NCI-H345 treated with DMSO at 0.1 percent for 48 hours (cell line): ENCODE measurements at regions not wholly inside any gene's neighbourhood (a gene's known extent, or its start where the extent isn't known, plus 50 kb on each side); places are given as distances from the start of the nearest gene placed in this dataset.

ENCODE experiments used
- DNase-seq: peaks from one replicate; lab custom pipeline; 2025; ENCODE audit not compliant: unreplicated experiment; lab: John Stamatoyannopoulos, UW

DNA sequence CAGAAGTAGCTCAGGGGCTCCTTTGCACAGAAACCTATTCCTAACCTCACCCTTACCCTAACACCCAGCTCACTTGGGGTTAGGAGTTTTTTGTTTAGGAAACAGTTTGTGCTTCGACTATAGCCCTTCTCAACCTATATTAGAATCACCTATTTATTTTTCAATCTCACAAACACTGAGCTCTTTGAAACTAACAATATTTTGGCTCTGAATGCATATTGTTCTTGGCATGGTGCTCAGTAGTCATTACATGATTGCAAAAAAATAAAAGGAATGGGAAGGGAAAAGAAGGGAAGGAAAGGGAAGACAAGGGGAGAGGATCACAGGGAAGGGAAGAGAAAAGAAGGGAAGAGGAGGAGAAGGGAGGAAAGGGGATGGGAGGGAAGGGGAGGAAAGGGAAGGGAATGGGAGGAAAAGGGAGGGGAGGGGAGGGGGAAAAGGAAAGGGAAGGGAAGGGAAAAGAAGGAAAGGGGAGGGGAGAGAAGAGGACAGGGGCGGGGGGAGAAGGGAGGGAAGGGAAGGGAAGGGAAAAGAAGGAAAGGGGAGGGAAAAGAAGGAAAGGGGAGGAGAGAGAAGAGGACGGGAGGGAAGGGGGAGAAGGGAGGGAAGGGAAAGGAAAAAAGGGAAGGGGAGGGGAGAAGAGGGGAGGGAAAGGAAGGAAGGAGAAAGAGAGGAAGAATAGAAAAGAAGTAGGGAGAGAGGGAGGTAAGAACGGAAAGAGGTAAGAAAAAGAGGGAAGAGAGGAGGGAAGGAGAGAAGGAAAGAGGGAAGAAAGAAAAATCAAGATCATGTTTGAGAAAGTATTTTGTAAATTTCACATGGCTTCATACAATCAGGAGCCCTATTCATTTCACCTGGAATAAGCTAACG is 484.1 kb upstream of the NFIA start:
- DNase-seq = no peak

DNA sequence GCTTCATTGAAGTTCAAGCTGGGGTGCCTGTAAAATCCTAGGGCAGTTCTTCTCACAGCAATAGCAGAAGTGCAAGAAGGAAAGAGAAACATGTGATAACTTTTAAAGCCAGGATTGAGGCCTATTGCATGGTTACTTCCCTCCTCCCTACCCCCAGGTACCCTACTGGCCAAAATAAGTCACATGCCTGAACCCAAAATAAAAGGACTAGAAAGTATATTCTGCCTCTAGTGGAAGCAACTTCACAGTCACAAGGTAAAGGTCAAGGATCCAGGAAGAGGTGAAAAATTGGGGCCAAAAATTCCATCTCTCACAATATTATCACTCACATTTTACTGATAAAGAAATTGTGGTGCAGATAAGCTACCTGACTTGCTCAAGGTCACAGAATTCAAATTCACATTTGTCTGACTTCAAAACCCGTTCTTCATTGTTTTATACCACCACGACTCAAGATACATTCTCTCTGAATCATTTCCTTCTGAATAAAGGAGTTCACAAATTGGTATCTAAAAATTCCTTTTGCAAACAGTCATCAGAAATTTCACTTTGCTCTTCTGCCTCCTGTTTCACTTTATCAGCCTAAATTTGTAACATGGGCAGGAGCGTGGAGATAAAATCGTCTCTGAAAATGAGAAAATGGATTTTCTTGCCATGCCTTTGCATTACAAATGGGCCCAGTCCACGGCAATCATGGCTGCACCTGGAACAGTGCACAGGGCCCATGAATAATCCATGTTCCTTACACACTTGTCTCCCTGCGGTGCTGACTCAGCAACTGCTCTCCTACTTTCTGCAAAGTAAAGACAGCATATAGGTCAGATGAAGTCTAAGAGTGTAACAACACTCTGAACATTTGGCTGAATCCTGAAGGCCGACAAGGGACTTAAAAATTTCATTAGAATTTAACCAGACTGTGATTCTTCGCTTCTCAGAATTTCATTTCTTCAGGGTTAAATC is 485.3 kb upstream of the NFIA start:
- no peak for DNase-seq

DNA sequence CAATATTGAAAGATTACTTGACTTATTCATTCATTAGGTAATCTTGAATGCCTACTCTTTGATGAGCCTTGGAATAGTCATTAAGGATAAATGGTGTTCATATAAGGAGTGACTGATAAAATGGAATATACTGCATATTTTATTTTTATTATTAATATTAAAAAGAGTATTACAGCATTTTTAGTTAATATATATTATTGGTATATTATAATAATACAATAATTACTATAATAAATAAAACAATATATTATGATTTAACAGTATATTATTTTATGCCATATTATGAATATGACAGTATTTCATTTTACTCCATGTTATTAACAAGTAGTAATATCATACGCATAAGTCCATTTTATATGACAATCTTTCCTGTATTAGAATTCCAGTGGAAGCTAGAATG is 490.8 kb upstream of the NFIA start:
- no peak for DNase-seq

DNA sequence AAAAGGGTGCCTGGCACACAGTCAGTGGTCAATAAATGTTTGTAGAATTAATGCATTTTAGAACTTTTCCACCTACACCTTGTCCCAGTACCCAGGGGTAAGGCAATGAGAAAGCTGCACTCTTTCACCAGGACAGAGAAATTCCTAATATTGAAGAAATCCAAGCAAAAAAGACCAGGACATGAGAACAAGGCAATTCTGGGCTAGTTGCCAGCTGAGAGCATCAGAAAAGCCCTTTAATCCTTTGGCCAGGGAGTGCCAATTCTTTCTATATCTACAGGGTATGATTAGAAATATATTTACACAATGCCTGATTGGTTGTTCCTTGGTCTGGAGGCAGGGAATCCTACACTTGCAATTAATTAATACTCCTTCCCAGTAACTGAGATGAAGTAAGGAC is 492.4 kb upstream of the NFIA start:
- DNase-seq = no peak

DNA sequence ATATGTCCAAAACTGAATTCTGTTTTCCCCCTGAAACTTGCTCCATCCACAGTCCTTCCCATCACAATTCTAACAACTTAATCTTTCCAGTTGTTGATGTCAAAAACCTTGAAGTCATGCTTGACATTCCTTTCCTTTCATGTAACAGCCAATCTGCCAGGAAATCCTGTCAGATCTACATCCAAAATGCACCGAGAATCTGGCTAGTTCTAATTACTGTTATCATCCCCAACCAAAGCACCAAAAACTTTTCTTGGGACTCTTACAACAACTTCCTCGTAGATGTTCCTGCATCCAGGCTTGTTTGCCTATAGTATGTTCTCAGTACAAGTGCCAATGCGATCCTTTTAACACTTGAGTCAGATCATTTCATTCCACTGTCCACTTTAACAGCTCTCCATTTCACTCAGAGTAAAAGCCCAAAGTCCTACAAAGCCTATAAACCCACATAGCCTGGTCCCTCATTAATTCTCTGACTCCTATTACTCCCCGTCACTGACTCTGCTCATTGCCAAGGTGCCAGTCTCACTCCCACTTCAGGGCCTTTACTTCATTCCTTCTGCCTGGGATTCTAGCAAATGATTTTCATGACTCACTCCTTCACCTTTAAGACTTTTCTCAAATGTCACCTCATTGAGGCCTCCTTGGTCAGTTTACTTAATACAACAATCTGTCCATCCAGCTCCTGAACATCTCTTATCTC is 493.2 kb upstream of the NFIA start:
- DNase-seq = no peak

DNA sequence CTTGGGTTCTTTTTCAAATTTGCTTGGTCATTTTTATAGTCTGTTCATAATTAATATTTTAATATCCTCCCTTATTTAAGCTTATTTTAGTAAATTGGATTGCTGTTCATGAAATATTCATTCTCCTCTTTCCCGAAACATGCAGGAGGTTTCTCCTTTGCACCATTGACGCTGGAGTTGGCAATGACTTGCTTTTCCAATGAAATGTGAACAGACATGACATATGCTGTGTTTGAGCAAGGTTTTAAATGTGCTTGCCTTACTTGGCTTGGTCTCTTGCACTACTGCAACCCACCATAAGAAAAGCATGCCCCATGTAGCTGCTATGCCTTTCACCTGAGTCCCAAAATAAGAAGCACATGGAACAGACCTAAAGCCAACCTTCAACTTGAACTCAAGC is 498.0 kb upstream of the NFIA start:
- no peak for DNase-seq

DNA sequence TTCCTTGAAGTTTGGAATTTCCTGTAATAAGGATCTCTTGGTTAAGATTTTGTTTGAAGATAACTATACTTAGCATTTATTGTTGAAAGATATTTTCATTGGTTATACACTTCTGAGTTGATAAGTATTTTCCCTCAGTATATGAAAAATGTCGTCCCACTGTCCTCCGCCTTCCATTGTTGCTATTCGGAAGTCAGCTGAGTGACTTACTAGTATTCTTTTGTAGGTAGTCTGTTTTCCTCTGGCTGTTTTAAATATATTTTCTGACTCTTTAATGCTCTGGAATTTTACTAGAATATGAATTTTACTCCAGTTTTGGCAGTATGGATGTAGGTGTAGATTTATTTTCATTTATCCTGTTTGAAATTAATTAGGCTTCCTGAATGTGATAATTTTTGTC is 498.7 kb upstream of the NFIA start:
- no peak for DNase-seq

DNA sequence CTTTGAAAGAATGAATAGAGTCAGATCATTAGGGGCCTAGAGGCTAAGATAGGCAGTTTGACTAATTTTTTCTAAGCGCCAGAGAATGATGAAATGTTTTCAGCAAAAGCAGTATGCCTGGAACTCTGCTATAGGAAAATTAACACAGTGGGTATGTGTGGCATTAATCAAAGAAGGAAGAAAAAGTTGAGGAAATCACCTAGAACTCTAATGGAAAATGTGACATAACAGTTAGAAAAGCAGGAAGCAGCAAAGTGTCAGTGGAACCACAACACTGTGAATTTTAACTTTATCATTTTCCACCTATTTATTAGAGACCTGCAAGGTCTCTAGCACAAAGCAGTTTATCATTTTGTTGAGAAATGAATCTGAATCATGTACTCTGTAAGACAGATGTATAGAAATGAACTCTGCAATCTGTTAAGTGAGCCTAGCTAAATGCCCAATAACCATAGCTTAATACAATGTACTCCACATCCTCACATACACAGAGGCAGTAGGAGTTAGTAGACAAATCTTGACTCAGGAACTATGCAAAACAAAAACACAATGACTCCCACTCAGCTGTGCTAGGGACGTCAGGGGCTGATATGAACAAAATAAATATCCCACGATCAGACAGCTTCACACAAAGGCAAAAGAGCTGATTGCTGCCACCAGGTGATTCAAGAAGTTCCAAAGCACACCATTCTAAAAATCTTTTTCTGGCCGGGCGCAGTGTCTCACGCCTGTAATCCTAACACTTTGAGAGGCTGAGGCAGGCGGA is 500.7 kb upstream of the NFIA start:
- DNase-seq = no peak

DNA sequence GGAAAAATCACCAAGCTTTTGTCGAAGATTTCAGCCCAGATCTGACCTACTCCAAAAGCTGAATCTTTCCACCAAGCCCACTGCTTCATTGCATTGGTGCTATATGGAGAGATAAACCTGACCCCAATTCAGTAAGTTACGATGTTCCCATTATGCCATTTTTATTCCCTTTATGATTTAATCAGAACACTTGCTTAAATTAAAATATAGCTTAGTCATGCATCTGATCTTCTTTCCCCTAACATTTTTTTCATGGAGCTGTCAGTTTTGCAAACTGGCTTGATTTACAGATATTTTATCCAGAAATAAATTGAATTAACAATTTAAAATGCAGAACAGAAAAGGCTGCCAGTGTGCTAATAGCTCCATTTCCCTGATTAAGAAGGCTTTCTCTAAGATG is 503.5 kb upstream of the C1orf87 start:
- no peak for DNase-seq

DNA sequence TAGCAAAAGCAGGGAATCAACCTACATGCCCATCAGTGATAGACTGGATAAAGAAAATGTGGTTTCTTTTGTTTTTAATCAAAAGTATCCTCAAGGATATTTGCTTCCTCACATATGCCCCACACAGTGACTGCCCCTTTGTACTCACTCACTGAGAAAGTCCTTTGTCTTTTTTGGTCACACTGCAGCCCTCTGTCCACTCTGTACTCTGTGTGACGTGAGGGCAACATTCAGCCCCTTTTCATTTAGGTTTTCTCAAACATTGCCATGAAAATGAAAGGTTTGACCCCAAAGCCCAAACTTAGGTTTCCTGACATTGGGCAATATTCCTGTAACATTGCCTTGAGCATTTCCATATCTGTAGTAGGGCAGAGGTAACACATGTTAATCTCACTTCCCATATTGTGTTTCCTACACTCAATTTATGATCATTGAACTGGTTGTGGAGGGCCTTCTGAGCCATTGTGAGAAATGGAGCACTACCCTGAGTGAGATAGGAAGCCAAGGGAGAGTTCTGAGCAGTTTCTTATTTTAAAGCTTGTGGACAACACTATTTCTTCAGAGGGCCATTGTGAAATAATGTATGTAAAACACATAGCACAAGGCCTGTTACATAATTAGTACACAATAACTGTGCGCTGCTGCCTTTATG is 501.9 kb upstream of the C1orf87 start:
- DNase-seq = no peak

DNA sequence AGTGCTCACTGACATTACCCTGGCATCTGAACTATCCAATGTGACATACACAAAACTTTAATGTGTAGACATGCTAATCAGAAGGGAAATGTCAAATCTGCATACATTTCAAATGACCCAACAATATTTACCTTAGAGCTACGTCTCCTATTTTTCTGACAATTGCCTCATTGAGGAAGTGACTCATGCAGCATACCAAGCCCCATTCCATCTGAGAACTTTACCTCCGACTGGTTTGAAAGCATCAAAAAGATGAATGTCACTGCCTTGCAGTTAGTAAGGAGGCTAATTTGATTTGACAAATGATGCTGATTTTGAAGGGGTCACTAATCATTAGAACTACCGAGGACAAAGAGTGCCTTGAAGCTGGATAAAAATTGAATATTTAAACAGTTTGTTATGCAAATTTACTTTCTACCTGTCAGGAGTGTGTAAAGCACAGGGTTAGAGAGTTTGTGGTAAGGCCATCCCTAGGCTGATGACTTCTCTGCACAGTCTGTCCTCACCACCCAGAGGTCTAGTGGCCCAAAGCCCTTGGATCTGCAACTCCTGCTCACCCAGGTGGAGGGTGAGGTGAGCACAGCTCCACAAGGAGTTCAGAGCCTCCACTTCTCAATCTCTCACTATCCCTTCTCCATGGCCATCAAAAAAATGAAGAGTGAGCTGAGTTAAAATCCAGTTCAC is 500.3 kb upstream of the C1orf87 start:
- no peak for DNase-seq

DNA sequence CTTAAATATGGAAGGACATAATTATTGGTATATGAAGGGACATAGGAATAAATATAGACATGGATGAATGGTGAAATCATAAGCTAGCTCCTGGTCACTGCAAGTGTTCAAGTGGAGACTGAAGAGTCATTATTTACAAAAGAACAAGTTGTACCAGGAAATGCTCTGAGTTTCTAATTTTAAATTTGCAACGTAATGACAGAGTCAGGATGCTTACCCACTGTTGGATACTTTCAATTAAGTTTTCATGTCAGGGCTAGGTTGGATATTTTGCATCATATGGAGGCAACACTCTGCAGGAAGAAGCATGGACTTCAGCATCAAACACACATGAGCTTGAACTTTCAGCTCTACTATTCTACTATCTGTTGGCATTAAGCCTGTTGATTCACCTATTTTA is 499.6 kb upstream of the C1orf87 start:
- no peak for DNase-seq

DNA sequence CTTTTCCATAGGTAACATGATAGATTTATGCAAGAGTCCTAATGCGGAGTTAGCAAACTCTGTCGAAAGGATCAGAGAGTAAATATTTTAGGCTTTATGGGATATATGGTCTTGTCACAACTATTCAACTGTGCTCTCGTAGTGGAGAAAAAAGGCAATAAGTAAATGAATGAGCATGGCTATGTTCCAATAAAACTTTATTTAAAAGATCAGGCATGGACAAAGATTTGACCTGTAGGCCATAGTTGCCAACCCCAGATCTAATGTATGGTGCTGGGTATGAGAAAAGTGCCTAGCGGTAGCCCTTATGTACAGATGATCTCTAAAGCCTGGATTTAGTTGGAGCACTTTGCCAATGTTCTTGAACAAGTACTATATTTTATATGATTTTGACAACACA is 498.8 kb upstream of the C1orf87 start:
- no peak for DNase-seq

DNA sequence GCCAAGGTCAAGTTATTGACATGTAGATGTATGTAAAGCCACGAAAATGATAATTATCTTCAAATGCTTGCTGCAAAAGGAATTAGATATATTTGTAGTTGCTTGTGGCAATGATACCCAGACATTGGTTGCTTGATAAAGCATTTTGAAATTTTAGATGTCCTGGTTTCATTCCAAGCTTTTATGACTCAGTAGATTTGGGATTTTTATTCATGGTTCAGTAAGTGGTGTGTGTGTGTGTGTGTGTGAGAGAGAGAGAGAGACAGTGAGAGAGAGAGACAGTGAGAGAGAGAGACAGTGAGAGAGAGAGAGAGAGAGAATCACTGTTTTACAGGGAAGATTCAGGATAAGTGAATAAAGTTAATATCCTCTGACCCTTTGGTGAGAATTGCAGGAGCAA is 498.2 kb upstream of the C1orf87 start:
- DNase-seq = no peak

DNA sequence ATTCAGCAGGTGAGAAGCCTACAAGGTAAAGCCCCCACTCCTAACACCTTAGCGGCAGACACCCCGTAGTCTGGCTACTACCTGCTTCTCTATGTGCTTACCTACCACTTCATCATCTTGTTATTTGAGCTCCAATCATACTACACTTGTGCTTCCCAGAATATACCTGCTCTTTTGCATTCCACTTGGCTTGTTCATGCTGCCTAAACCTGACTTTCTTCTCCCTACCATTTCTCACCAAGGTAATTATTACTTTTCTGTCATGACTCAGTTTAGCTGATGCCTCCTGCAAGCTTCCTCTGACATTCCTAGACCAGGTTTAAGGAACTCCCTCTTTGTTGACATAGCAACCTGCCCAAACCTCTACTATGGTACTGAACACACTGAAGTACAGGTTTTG is 495.6 kb upstream of the C1orf87 start:
- DNase-seq = no peak

DNA sequence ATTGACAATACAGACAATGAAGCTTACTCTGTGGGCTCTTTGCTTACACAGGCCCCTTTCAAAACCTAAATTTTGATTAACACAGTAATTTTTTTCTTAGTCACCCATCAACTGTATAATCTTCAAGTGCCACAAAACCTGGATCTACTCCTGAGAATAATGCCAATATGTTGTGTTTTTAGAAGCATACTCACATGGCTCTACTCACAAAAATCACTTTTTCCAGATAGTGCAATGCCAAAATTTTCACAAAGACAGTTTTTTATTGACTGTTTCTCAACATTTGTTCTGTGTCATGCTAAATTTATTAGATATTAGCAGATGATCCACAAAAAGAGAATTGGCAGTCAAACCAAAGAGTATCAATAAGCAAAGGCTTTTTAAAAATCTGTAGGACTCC is 493.7 kb upstream of the C1orf87 start:
- no peak for DNase-seq

DNA sequence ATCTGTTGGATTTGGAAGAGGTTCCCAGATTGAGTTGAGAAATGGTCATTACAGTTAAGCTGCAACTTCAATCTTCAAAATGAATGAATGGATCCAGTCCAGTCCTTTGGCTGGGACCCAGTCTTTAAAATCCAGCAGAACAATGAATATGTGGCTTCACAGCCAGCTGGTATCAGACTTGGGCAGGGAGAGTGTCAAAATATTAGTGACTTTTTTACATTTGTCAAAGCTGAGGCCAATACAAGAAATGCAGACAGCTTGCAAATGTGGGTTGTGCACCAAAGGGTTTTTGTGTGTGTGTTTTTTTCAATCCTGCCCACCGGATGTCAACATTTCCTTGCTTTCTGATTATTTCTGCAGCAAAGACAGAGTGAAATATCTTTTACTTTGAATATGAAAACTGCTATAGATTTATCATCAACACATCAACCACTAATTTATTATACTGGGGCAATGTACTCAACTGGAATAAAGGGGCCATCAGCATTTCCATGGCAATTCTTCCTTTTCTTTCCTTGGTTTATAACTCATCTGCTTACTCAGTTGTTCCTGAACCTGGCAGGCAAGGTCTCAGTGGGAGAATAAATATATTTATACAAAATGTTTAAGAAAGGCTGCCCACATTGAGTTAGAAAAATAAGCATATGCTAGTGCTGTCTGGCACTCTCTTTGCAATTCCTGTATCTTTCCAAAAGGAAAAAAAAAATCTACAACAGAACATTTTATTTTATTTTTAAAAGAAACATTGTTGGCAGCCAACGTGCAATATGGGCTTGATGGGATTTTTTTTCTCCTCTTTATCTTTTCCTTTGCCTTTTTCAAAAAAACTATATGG is 491.6 kb upstream of the C1orf87 start:
- DNase-seq = no peak

DNA sequence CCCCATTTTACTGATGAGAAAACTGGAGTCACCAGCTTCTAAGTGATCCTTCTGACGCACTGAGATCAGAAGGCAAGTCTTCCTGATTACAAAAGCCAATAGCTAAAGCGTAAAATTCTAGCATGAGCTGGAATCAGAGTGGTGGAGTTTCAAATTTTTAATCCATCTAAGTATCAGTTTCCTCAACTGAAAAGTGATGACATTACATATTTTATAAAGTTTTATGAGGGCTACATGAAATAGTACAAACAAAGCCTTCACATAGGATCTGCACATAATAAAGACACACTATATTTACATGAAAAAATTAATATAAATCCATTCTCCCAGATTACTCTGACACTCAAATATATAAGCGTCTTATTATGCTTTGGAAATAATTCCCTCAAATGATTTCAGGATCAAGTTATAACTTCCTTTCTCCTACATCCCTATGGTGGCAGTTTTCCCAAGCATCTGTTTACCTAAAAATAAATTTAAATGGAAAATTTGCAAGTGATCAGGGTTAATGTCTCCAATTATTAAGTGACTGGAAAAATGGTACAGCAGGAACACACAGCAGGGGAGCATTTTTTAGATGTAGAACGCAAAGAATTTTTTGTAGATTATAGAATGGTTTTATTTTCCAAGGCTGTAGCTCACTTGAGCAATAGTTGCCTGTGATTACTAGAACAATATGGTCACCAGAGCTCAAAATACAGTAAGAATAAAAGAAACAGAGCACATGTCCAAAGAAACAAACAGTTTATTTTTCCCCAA is 490.4 kb upstream of the C1orf87 start:
- DNase-seq = no peak
